ENCODE measurements at regions not wholly inside any gene's neighbourhood (a gene's known extent, or its start where the extent isn't known, plus 50 kb on each side); places are given as distances from the start of the nearest gene placed in this dataset.

DNA sequence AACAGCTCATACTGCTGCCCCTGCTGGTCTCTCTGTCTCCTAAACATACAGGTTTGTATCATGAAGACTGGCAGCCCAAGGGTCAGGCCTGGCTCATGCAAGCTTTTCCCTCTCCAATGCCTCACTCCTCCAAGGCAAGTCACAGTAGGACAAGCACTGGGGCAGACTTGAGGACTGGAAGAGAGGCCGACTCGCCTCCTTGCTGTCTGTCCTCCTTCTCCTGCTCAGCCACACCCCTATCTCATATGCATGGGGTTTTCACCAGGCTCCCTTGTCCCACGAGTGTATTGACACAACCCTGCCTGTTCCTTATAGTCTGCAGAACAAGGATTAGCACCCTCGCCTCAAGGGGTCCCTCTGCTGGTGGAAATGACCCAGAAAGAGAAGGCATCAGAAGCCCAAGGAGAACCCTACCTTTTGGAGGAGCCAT, 223.7 kb downstream of the SOX11 start:
- DNase-seq (ENCODE audit: low read depth) = no peak

DNA sequence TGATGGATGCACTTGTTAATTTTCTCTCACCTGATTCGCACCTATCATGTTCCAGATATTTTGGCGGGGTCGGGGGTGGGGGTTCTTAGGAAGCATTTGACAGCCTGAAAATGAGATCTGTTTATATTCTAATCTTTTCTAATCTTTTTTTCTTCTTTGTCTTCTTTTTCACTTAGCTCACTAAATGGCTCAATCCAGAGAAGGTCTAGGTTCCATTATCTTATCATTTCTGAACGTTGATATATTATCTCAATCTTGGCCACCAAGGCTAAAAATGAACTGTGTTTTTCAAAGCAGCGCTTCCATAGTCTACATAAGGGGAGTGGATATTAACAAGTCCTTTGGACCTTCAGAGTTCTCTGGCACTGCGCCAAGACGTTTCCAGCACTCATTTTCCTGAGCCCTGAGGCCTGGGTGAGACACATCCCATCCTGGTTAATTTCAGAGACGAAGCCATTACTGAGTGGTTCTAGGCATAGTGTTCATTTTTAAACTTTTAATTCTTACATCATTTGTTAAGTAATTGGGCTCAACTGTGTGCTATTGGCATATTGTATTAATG, 229.0 kb downstream of the SOX11 start:
- no peak for DNase-seq (ENCODE audit: low read depth)

DNA sequence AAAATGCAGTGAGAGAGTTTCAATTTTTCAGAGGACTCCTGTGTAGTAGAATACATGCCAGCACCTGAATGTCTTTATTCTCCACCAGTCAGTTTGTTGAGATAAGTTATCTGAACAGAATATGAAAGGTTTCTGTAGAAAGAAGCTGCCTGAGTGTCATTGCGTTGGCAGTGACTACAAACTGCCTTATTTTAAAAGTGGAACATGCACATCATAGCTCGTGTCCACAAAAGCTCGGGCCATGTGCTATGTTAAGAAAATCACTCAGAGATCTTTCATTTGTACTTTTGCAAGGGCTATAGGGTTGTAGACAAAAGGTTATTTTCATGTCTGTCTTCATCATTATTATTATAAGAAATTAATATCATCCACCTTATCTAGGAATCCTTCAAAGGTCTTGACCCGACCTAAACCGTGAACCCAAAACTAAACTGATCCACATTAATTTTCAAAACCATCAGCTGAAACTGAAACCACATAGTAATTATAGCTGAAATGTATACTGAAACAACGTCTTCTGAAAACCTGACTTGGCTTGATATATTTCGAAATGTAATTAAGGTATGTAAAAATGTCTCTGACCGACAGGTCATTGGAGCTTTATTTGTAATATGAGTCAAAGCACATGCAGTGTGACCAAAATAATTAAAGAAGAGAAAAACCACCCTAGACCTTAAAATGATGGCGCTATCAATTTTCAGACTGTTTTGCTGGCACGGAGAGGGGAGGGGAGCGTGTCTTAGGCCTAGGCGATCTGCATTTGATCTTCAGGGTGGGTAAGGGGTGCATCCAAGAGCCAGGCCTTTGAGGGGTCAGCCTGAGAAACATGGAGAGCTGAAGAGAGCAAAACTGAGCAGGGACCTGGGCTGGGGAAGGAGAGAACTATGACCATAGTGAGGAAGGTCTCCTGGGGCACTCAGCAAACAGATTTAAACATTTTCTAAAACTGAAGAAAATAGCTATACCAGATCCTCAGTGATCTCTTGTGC, 232.1 kb downstream of the SOX11 start:
- no peak for DNase-seq (ENCODE audit: low read depth)

DNA sequence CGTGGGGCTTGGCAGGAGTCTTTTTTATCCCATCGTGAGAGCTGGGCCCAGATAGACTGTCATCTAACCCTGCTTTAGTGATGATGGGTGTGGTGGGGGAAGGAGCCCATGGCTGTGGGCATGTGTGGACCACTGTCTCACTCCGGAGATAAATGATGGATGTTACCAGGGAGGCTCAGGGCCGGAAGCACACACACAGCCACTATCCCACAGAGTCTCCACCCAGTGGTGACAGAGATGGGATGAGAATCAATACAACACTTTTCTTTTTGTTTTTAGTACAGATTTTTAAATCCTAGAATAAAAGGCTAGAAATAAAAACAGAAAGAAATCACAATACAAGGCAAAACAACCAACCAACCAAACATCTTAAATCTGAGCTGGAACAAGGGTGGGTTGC, 233.4 kb downstream of the SOX11 start:
- DNase-seq (ENCODE audit: low read depth) = no peak

DNA sequence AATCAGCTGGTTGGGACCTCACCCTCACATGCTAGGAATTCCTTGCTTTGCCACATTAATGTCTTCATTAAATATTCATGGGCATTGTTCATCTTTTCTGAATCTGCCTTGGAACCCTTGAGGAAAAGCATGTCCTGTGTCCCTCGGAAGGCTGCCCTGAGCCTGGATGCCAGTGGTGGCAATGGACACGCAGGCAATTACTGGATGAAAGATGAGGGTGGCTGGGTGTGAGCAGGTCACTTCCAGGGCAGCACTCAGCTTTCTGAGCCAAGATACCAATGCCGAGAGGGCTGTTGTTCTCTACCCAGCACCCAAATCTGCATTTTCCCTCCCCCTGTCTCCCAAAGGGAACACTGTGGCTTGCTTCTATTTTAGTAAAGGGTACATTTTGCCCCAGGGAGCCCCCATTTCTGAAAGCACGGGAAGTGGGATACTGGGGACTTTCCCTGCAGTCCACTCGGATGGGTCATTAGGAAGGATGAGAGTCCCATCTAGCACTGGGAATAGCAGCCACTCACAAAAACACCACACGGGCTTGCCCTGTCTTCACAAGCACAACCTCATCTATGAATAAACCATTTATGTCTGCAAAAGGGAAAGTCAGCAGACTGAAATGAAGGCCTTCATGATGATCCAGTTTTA, 234.8 kb downstream of the SOX11 start:
- DNase-seq (ENCODE audit: low read depth) = no peak

DNA sequence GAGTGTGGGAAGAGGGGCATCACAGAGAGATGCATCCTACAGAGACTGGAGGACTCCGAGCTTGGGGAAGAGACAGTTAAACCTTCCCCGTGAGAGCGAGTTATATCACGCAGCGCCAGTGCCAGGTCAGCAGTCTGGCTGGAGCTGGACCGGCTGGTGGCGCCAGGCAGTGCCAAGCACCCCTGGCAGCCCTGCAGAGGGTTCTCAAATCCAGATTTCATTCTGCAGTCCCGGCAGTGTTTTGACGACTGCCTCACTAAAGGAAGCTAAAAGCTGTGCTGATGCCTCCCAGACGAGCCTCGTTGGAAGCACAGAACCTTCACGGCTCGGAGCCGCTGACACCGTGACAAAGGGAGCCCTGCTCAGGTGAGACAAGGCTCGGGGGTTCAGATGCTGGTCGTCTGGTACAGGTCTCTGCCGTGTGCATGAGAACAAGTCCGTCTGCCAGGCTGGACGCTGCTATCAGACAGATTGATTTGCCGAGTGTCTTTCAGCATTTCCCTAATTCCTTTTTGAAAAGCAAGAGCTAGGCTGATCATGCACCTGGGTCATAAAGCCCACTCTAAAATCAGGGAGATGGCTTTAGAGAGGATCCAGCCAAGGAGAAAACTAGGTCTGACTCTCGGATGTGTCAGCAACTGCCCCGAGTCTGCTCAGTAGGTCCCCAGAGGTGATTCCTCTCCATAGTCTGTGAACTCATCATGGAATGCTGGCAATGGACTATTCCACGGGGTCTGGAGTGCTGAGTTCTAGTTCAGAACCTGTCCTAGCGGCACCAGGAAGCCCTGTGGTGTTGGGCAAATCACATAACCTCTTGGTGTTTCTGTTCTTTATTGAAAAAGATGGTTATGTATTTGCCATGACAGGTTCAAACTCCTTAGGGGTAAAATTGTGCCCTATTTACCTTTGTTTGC, 240.6 kb downstream of the SOX11 start:
- DNase-seq (ENCODE audit: low read depth) = no peak

DNA sequence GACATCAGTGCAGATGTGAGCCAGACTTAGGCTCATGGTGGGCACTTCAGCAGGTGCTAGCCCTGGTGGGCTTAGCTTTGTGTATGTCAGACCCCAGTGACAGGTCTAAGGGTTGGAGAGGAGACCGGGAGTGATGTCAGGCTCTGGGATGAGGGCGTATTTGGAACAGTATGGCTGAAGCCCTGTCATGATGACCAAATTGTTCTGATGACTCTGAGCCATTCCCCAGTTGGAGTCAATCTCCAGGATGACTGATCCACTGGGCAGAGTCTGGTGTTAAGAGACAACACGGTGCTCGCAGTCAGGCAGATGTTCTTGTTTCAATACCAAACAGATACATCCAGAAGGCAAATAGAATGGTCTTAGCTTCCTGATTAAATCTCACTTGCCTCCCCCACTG, 241.5 kb downstream of the SOX11 start:
- DNase-seq (ENCODE audit: low read depth) = no peak

DNA sequence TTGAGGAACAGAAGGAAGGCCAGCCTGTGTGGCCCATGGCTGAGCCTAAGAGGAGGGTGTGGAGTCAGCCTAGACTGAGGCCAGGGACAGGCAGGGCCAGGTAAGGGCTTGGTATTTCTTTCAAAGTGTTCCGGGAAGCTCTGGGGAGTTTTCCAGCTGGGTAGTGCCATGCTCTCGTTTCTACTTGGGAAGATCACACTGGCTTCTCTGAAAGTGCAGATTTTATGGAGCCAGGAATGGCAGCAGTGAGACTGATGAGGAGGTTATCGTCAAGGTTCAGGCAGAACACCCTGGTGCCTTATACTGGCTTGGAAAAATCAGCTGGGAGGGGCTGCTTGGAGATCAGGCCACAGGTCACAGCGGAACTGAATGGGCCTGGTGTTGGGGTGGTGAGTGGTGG, 245.1 kb downstream of the SOX11 start:
- DNase-seq (ENCODE audit: low read depth) = no peak

DNA sequence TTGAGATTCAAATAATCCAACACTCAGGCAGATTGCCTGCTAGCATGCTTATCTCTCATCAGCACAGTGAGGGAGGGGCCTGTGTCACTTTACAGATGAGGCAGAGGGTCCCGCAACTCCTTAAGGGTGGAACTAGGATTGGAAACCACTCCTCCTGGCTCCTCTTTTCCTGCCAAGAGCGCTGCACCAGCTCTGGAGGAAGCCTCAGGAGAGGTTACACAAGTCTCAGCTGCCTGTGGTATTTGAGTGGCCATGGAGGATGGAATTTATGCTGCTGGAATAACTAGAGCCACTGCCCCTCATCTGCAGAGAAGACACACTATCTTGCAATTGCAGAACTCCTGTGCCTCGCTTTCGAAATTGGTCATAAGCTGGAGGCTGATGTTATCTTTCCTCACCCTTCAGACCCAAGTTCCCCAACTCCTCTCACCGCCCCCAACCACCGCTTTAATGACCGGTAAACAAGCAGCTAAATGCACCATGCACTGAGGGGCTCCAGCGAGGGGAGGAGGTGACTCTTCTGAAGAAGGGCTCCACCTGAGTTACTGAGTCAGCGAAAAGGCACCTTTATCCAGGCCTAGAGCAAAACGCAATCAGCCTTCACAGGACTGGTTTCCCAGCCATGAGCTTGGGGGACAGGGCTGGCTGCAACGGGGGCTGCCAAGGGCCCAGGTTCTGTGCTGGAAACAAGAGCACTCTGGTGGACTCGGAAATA, 245.8 kb downstream of the SOX11 start:
- no peak for DNase-seq (ENCODE audit: low read depth)

DNA sequence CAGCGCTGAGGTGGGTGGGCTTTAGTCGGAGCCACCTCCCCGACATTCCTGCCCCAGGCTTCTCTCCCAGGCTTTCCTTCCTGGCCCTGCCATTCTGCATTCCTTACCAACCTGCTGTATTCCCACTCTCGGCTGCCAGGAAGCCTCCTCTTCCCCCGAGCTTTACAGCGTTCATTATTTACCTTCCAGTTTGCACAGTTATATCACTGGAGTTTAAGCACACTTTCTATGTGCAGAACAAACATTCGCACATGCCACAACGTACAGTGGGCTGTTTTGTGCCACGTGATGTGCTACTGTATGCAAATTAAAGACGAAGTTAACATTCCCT, 246.3 kb downstream of the SOX11 start:
- no peak for DNase-seq (ENCODE audit: low read depth)

DNA sequence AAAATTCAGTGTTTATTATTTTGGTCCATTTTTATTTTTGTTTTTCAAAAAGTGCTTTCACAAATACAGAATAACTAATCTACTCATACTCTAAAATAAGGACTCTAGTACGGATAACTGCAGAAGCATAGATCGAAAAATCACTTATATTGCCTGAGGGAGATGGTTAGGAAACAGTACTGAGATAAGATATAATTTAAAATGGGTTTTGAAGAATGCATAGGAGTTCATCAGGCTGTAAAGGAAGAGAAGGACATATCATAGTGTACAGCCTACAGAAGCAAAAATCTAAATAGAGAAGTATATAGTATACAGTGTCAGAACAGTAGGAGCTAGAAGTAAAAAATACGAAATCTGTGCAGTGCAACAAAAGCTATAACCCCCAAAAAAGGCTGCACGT, 247.4 kb downstream of the SOX11 start:
- DNase-seq (ENCODE audit: low read depth) = no peak

DNA sequence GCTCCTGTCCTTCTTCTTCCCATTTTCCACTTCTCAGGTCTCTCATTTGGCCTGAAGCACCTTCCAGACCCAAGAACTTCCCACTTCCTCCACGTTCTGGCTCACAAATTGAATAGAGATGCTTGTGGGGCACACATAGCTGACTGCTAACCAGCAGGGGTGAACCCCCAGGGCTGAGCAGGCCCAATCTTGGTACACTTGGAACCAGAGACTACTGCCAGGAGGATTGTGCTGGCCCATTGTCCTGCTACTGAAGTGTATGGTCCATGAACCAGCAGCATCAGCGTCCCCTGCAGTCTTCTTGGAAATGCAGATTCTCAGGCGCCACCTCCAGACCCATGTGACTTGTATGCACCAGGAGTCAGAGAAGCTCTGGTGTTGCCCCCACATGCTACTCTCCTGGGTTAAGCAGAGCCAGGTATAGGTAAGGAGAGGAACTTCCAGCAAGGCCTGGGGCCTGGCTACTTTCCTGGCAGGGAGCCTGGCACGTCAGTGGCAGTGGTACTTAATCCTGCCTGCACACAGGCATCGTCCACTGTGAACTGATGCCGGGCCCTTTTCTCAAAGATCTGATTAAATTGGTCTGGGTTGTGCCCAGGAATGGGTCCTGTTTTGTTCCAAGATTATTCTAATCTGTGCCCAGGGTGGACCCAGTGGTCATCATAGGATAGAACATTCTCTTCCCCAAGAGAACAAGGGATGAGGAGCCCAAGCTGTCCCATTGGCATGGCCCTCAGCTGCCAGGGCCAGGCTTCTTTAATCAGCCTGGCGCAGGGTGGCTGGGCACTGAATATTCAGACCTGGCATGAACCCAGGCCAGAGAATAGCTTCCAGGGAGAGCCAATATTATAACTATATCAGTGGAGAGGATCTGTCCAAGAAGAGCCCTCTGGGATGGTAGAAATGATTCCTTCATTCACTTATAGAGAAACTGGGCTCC, 248.7 kb downstream of the SOX11 start:
- no peak for DNase-seq (ENCODE audit: low read depth)

DNA sequence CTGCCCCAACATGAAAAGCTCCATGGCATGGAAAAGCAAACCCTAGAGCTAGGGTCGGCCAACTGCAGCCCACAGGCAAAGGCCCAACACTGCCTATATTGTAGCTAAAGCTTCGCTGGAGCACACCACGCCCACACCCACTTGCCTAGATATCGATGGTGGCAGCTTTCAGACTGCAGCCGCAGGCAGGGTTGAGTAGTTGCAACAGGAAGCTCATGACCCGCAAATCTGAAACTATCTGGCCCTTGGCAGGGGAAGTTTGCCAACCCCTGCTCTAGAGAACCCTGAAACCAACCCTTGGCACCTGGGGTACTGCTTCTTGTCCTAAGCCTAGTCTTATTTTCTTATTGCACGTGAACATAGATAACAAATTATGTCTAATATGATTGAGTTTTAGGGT, 250.0 kb downstream of the SOX11 start:
- no peak for DNase-seq (ENCODE audit: low read depth)

DNA sequence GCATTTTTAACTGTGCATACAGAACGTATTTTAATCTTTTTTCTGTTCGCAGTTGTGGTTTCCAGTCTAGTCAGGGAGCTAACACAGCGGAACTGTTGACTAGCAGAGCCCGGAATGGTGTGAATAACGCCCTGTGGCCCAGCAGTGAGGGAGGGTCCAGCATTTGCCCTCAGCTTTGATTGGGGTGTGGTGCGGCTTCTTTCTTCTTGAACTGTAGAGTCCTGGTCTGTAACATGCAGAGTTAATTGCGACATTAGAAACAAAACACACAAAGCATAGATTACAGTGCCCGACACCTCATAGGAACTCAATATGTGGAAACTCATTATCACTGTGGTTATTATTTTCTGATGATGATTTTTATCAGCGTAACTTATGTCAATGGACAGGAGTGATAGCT, 253.6 kb downstream of the SOX11 start:
- no peak for DNase-seq (ENCODE audit: low read depth)

DNA sequence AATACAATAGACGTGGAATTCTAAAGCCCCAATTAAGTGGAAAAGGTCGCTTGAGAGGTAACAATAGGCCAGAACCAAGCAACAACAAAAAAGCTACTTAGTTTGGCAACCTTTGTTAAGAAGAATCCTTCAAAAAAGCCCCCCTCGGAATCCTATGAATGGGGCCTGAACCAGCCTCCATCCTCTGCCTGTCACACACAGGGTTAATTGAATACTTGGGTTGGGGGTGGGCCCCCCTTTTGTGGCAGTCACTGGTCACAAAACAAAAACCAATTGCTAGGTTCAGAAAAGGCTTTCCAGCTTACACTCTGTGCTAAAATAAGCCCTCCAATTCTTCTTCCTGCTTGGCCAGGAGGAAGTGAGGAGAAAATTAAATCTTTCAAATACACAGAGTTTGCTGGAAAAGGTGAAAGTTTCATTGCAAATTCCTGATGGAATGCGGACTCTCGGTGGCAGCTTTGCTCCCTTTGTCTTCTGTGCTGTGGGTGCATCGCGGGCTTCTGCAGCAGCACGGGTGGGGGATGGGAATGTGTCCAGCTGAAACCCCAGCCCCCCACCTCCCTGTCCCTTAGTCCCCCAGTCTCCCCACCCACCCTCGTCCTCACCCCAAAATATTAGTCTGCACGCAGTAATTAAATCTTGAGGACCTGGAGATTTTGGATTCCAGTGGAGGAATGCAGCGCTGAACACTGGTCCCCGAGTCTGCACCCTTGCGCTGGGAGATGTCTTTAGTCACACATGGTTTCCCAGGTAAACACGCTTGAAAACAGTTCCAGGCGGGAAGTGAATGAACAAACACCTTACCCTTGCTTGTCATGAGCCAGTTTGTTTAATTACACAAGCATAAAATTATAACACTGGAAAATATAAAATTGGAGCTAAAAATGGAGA, 254.3 kb downstream of the SOX11 start:
- DNase-seq (ENCODE audit: low read depth) = no peak

DNA sequence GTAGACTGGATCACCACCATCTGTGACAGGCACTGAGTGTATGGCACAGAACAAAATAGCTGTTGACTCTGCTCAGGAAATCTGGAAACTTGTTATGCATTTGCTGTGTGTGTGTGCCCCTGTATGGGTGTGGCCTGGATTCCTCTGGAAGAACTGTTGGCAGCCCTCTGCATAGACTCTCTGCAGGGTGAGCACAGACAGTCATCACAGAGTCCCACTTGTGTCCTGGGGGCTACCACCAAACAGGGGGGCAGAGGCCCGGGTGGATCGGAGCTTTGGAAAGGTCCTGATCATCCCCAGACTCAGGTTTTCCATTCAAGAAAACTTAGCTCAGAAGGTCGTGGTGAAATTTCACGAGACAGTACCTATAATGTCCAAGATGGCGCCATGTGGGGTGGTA, 258.6 kb downstream of the SOX11 start:
- DNase-seq (ENCODE audit: low read depth) = no peak

DNA sequence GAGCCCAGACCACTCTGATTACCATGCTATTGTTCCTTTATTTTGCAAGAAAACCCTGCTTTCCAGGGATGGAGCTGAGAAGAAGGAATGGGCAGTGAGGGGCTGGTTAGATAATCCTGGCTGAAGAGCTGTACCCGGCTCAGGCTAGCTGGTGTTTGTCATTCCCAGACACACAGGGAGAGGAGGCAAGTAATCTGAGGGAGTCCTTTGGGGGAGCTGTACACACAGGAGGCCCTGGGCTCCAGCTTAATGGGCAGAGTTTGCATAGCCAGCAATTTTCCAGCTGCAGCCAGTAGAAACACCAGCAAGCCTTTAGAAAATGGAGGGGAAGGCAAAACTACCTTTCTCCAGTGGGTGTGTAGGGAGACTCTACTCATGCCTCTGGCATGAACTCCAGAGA, 259.3 kb downstream of the SOX11 start:
- DNase-seq (ENCODE audit: low read depth) = no peak

DNA sequence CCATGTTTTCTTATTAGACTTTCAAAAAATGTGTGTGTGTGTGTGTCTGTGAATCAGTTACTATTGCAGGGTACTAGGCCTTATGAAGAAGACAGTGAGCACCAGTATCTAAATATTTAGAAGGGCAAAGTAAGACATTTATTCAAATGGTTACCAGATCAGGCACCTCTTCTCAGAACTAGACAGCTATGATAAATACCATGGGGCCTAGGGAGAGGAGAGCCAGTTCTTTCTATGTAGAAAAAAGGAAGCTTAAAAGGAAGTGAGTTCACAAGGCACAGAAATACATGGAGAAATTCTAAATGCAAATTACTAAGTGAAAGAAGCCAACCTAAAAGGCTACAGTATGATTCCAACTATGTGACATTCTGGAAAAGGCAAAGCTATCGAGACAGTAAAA, 261.3 kb downstream of the SOX11 start:
- DNase-seq (ENCODE audit: low read depth) = no peak

DNA sequence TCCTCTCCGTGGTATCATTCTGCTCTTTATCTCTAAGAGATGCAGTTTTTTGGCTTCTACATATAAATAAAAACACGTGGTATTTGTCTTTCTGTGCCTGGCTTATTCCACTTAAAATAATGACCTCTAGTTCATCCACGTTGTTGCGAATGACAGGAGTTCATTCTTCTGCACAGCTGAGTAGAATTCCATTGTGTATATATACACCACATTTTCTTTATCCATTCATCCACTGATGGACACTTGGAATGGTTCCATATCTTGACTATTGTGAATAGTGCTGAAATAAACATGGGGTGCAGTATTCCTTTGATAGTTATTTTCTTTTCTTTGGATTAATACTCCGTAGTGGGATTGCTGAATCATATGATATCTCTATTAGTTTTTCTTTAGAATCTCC, 262.3 kb downstream of the SOX11 start:
- DNase-seq (ENCODE audit: low read depth) = no peak

Data from stimulated activated CD8-positive, alpha-beta memory T cell treated with anti-CD3 and anti-CD28 coated beads, Interleukin-4, amount 100 ng/mL, for 24 hours (primary cell).